ENCODE measurements at regions not wholly inside any gene's neighbourhood (a gene's known extent, or its start where the extent isn't known, plus 50 kb on each side); places are given as distances from the start of the nearest gene placed in this dataset.

- TF ChIP-seq CTCF (conservative IDR thresholded peaks at IDR 0.05; ENCODE audit: low read length), result no peak
- no peak for TF ChIP-seq EZH2phosphoT487 (IDR thresholded peaks at IDR 0.05; ENCODE audit: borderline replicate concordance)
Measured at GRCh38 chr5:60163762-60164161, 270.2 kb upstream of the PDE4D start.

Data from Loucy (cell line).